Loucy (cell line): ENCODE measurements at regions not wholly inside any gene's neighbourhood (a gene's known extent, or its start where the extent isn't known, plus 50 kb on each side); places are given as distances from the start of the nearest gene placed in this dataset.

Source experiments
- H2AFZ ChIP-seq: fragments of 200-600 bp; sonication (generic); 2 replicates; pipeline ENCODE4 v1.6.0; 2016; ENCODE audit warnings: antibody characterized with exemption, mild to moderate bottlenecking, low read length, moderate library complexity
- H3F3A ChIP-seq: fragments of 200-600 bp; 2 replicates; pipeline ENCODE4 v1.6.0; 2016; ENCODE audit warnings: antibody characterized with exemption, low read depth, mild to moderate bottlenecking
- H3K27me3 ChIP-seq: fragments of 200-600 bp; sonication (generic); 2 replicates; pipeline ENCODE4 v1.6.1; 2014; ENCODE audit warnings: low read length, mild to moderate bottlenecking; ENCODE audit not compliant: insufficient read depth, poor library complexity, severe bottlenecking
- H3K36me3 ChIP-seq: fragments of 200-600 bp; sonication (generic); 2 replicates; pipeline ENCODE4 v1.6.1; 2016; ENCODE audit warnings: low read length; ENCODE audit not compliant: insufficient read depth
- H3K4me1 ChIP-seq: fragments of 200-600 bp; sonication (generic); 2 replicates; pipeline ENCODE4 v1.5.1; 2014; ENCODE audit warnings: low read length, mild to moderate bottlenecking; ENCODE audit not compliant: insufficient read depth, poor library complexity, severe bottlenecking
- H3K4me2 ChIP-seq: fragments of 200-600 bp; sonication (generic); 2 replicates; pipeline ENCODE4 v1.6.0; 2014; ENCODE audit warnings: antibody characterized with exemption, low read length, low read depth, mild to moderate bottlenecking; ENCODE audit not compliant: poor library complexity, severe bottlenecking
- H3K4me3 ChIP-seq: fragments of 200-600 bp; sonication (generic); 2 replicates; pipeline ENCODE4 v1.5.1; 2014; ENCODE audit warnings: low read length, mild to moderate bottlenecking, mixed read lengths; ENCODE audit not compliant: poor library complexity, severe bottlenecking
- H3K79me2 ChIP-seq: fragments of 200-600 bp; sonication (generic); 2 replicates; pipeline ENCODE4 v1.6.1; 2014; ENCODE audit warnings: low read length; ENCODE audit not compliant: insufficient read depth
- H3K9ac ChIP-seq: fragments of 200-600 bp; sonication (generic); 2 replicates; pipeline ENCODE4 v1.6.0; 2014; ENCODE audit warnings: mild to moderate bottlenecking, low read depth, low read length, moderate library complexity; ENCODE audit not compliant: poor library complexity, severe bottlenecking
- H3K9me2 ChIP-seq: fragments of 200-600 bp; sonication (generic); replicated peaks from 2 replicates; pipeline ENCODE4 v1.6.1; 2016; ENCODE audit warnings: low read depth, low read length, mixed read lengths
- H3K9me3 ChIP-seq: fragments of 200-600 bp; sonication (generic); 2 replicates; pipeline ENCODE4 v1.6.1; 2014; ENCODE audit warnings: mild to moderate bottlenecking, antibody characterized with exemption, low read length, low read depth; ENCODE audit not compliant: insufficient read depth
- H4K20me1 ChIP-seq: fragments of 200-600 bp; sonication (generic); 2 replicates; pipeline ENCODE4 v1.6.0; 2014; ENCODE audit warnings: antibody characterized with exemption, low read length, mild to moderate bottlenecking; ENCODE audit not compliant: insufficient read depth, poor library complexity, severe bottlenecking
- EZH2phosphoT487 ChIP-seq: fragments of 200-600 bp; IDR thresholded peaks from 2 replicates; pipeline ENCODE4 v1.6.1; 2018; ENCODE audit warnings: antibody characterized with exemption, mild to moderate bottlenecking, moderate library complexity, borderline replicate concordance
- TF ChIP-seq, protein P1 (sequence below): fragments of 200-600 bp; sonication (generic); conservative IDR thresholded peaks from 2 replicates; pipeline ENCODE4 v1.5.1; 2014; ENCODE audit warnings: mild to moderate bottlenecking, antibody characterized with exemption, low read length

DNA sequence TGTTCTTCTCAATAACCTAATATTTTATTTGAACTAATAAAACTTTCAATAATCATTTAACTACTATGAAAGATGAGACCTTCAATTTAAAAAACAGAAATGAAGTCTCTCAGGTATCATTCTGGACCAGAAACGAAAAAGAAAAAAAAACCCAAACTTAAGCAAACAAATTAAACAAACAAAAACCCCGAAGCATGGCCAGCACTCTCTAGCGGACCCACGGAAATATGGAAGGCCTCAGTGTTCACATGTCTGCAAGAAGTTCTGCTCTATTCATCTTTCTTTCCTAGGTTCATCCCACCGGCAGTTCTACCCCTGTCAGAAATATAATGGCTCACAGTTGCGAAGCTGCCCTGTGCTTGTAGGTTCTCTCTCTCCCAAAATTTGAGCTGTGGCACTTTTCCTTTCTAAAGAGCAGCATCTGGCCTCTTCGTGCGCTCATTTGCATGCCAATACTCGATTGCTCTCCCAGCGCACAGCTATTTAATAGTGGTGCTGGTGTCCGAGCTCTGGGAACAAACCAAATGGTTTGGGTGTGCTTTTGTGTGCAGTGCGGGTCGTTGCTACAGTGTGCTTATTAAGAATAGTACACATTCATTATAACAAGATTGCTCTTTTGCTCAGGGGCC lies 129.0 kb upstream of the ZEB2 start:
- Histone ChIP-seq H3K9ac (no peak overlapping the region), H3K9me3 (no peaks in the 10 kb centered on the region), H3K4me3 (no peak overlapping the region), H3K27me3 (no peaks in the 10 kb centered on the region), H3F3A (no peaks in the 10 kb centered on the region), H3K79me2 (no peaks in the 10 kb centered on the region), H3K9me2 (no peaks in the 10 kb centered on the region), H4K20me1 (no peaks in the 10 kb centered on the region), H2AFZ (no peak overlapping the region), H3K4me2 (no peak overlapping the region), H3K36me3 (no peaks in the 10 kb centered on the region), H3K4me1 (no peaks in the 10 kb centered on the region)
- no peak for TF ChIP-seq EZH2phosphoT487
- TF ChIP-seq, protein P1, sequence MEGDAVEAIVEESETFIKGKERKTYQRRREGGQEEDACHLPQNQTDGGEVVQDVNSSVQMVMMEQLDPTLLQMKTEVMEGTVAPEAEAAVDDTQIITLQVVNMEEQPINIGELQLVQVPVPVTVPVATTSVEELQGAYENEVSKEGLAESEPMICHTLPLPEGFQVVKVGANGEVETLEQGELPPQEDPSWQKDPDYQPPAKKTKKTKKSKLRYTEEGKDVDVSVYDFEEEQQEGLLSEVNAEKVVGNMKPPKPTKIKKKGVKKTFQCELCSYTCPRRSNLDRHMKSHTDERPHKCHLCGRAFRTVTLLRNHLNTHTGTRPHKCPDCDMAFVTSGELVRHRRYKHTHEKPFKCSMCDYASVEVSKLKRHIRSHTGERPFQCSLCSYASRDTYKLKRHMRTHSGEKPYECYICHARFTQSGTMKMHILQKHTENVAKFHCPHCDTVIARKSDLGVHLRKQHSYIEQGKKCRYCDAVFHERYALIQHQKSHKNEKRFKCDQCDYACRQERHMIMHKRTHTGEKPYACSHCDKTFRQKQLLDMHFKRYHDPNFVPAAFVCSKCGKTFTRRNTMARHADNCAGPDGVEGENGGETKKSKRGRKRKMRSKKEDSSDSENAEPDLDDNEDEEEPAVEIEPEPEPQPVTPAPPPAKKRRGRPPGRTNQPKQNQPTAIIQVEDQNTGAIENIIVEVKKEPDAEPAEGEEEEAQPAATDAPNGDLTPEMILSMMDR, result no peak

DNA sequence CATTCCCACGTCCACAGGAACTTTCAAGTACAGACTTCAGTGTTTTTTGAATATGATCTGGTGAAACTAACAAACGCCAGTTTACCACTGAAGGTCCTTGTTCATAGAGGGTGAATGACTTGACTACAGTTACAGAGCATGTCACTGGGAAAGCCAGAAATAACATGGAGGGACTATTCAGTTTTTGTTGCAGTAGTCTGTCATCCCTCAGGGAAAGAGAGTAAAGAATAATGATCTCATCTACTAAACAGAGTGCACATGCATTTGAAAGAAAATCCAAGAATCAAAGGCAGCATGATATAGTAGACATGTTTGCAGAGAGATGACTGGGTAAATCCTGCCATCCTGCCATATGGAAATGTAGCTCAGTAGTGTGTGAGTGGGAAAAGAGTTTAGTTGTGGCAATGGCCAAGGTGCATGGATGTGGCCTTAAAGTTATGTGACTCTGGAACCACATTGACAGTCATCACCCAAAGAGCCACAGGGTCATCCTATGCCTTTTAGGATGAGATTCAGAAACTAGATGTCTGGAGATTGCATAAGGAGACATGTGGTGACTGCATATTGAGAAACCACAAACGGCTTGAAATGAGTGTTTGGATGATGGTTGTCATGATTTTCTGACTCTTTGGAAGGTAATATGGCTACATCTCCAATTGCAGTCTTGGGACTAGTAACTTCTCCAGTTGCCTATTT lies 125.3 kb upstream of the ZEB2 start:
- Histone ChIP-seq H3K27me3 (no peaks in the 10 kb centered on the region), H3K9me3 (no peaks in the 10 kb centered on the region), H3K9ac (no peak overlapping the region), H3K9me2 (no peaks in the 10 kb centered on the region), H4K20me1 (no peaks in the 10 kb centered on the region), H3F3A (no peaks in the 10 kb centered on the region), H3K4me2 (no peak overlapping the region), H2AFZ (no peak overlapping the region), H3K4me3 (no peak overlapping the region), H3K79me2 (no peaks in the 10 kb centered on the region), H3K4me1 (no peaks in the 10 kb centered on the region), H3K36me3 (no peaks in the 10 kb centered on the region)
- TF ChIP-seq EZH2phosphoT487, result no peak
- TF ChIP-seq, protein P1, result no peak

GRCh38 chr2:144644549-144644948 lies 124.6 kb upstream of the ZEB2 start:
- H3K4me3 ChIP-seq, result no peak overlapping the region
- no peaks in the 10 kb centered on the region for H3F3A ChIP-seq
- H3K79me2 ChIP-seq, result no peaks in the 10 kb centered on the region
- no peaks in the 10 kb centered on the region for H3K36me3 ChIP-seq
- no peaks in the 10 kb centered on the region for H4K20me1 ChIP-seq
- H3K9ac ChIP-seq, result no peak overlapping the region
- no peak overlapping the region for H2AFZ ChIP-seq
- H3K4me2 ChIP-seq, result no peak overlapping the region
- no peaks in the 10 kb centered on the region for H3K9me2 ChIP-seq
- no peaks in the 10 kb centered on the region for H3K27me3 ChIP-seq
- H3K9me3 ChIP-seq, result no peaks in the 10 kb centered on the region
- no peaks in the 10 kb centered on the region for H3K4me1 ChIP-seq
- no peak for TF ChIP-seq EZH2phosphoT487
- TF ChIP-seq, protein P1, result no peak
